Stomach smooth muscle (tissue), 2 donors: ENCODE measurements at regions not wholly inside any gene's neighbourhood (a gene's known extent, or its start where the extent isn't known, plus 50 kb on each side); places are given as distances from the start of the nearest gene placed in this dataset.

Experiments
- H3K27ac ChIP-seq: one replicate; pipeline ENCODE4 v1.7.0; 2013; ENCODE audit warnings: mild to moderate bottlenecking, low read length, inconsistent platforms
- H3K27me3 ChIP-seq, 2 donors: one replicate each; pipeline ENCODE4 v1.7.0; 2013; ENCODE audit warnings: low read length in 2 of 2; ENCODE audit not compliant: insufficient read depth in 2 of 2, control insufficient read depth in 1 of 2
- H3K36me3 ChIP-seq, 2 donors: one replicate each; pipeline ENCODE4 v1.7.0; 2013; ENCODE audit warnings: low read length in 2 of 2; ENCODE audit not compliant: control insufficient read depth in 2 of 2, insufficient read depth in 2 of 2
- H3K4me1 ChIP-seq: one replicate; pipeline ENCODE4 v1.7.0; 2013; ENCODE audit warnings: low read length; ENCODE audit not compliant: control insufficient read depth, insufficient read depth
- H3K4me3 ChIP-seq, 2 donors: one replicate each; pipeline ENCODE4 v1.7.0; 2013; ENCODE audit warnings: low read length in 2 of 2
- H3K9ac ChIP-seq, 2 donors: one replicate each; pipeline ENCODE4 v1.7.0; 2013; ENCODE audit warnings: low read length in 2 of 2, mild to moderate bottlenecking in 1 of 2
- H3K9me3 ChIP-seq, 2 donors: one replicate each; pipeline ENCODE4 v1.7.0; 2013; ENCODE audit warnings: low read length in 2 of 2; ENCODE audit not compliant: control insufficient read depth in 2 of 2
- donor health status: healthy.
- donor health status: Pancreatic carcinoma.

DNA sequence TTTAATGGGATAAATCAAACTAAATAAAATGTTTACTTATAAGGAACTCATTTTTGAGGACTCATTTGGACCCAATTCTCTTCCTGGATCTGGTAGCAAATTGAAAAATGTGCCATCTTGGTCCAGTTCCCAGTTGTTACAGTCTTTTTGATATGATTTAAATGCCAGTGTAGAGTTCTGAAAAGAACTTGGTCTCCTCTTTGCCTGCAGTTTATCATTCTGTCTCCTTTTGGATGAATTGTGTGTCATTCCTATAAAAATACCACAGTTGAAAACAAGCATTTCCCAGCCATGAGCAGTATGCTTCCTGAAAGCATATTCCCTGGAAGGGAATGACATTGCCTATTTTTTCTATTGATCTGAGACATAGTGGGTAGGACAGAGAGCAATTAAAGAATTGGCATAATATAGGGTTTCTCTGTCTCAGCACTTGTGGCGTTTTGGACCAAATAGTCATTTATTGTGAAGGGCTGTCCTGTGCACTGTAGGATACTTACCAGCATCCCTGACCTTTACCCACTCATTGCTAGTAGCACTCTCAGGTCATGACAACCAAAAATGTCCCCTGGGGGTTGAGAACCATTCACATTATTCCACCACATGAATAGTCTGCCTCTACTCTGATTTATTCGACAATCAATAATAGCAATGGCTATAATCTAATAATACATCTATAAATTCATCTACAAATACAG, 181.8 kb downstream of the NXNL2 start:
- Histone ChIP-seq H3K4me3 (no peak overlapping the region), H3K27ac (no peak overlapping the region), H3K4me1 (no peaks in the 10 kb centered on the region), H3K9ac (no peak overlapping the region), H3K9me3 (peaks cover 4 to 6% of the 10 kb centered on the region in 2 donors), H3K27me3 (no peaks in the 10 kb centered on the region), H3K36me3 (no peaks in the 10 kb centered on the region)

DNA sequence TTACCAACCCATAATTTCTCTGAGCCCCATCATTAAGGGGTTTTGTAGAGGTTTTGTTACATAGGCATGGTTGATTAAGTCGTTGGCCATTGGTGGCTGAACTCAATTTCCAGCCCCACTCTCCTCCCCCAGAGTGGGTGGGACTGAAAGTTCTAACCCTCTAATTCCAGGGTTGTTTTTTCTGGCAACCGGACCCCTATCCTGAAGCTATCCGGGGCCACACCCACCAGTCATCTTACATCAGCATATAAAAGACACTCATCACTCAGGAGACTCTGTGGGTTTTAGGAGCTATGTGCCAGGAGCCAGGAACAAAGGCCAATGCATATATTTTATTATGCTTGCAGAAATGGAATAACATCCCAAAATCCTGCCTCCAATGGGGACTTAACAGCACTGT, 186.0 kb downstream of the NXNL2 start:
- H3K9me3 ChIP-seq, result no peaks in the 10 kb centered on the region
- H3K27ac ChIP-seq, result no peak overlapping the region
- no peaks in the 10 kb centered on the region for H3K27me3 ChIP-seq
- H3K4me3 ChIP-seq, result no peak overlapping the region
- no peaks in the 10 kb centered on the region for H3K4me1 ChIP-seq
- H3K36me3 ChIP-seq, result no peaks in the 10 kb centered on the region
- no peak overlapping the region for H3K9ac ChIP-seq

DNA sequence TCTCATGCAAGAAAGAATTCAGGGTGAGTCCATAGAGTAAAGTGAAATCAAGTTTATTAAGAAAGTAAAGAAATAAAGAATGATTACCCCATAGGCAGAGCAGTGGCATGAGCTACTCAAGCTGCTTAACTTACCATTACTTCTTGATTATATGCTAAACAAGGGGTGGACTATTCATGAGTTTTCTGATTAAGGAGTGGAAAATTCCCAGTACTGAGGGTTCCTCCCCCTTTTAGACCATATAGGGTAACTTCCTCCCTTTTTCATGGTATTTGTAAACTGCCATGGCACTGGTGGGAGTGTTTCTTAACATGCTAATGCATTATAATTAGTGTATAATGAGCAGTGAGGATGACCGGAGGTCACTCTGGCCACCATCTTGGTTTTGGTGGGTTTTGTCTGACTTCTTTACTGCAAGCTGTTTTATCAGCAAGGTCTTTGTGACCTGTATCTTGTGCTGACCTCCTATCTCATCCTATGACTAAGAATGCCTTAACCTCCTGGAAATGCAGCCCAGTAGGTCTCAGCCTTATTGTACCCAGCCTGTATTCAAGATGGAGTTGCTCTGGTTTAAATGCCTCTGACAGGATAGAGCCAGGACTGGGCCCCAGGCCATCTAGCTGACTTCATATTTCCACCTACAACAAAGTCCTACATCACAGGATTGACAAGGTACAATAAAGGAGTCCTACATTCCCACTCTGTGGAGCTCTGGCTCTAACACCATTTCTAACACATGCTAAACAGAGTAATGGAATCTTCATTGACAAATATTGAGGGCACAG, 186.7 kb downstream of the NXNL2 start:
- no peak overlapping the region for H3K4me3 ChIP-seq
- no peaks in the 10 kb centered on the region for H3K4me1 ChIP-seq
- no peaks in the 10 kb centered on the region for H3K27me3 ChIP-seq
- no peaks in the 10 kb centered on the region for H3K36me3 ChIP-seq
- H3K27ac ChIP-seq, result no peak overlapping the region
- H3K9ac ChIP-seq, result no peak overlapping the region
- H3K9me3 ChIP-seq, result no peaks in the 10 kb centered on the region

DNA sequence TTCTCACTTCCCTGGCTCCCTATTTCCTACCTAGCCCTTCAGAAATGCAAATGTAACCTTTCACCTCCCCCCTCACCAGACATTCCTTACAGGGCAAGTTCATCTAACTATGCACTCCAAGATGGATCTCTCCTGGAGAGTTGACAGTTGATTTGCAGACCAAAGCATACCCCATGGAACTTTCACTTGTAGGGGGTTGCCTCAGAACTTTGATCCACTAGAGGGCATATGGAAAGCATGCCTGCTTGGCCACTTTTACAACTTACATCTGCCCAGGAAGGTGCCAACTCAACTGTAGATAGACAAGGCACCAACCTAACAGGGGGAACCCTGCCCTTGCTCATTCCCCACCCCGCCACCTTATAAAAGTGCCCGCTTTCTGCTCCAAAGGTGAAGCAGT, 187.8 kb downstream of the NXNL2 start:
- H3K4me3 ChIP-seq, result no peak overlapping the region

DNA sequence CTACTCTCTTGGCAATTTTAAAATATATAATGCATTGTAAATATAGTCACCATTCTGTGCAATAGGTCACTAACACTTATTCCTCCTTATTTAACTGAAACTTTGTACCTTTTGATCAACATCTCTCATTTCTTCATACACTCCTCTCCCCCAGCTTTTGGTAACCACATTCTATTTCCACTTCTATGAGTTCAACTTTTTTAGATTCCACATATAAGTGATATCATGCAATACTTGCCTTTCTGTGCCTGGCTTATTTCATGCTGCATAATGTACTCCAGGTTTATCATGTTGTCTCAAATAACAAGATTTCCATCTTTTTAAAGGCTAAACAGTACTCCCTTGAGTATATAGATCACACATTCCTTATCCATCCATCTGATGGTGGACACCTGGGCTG, 188.8 kb downstream of the NXNL2 start:
- H3K27ac ChIP-seq, result no peak overlapping the region
- H3K9me3 ChIP-seq, result no peaks in the 10 kb centered on the region
- no peak overlapping the region for H3K4me3 ChIP-seq
- H3K27me3 ChIP-seq, result no peaks in the 10 kb centered on the region
- H3K4me1 ChIP-seq, result no peaks in the 10 kb centered on the region
- no peaks in the 10 kb centered on the region for H3K36me3 ChIP-seq
- no peak overlapping the region for H3K9ac ChIP-seq

More for the DNA sequence above, 187.8 kb downstream of the NXNL2 start:
- H3K36me3 ChIP-seq, result no peaks in the 10 kb centered on the region
- H3K27ac ChIP-seq, result no peak overlapping the region
- no peaks in the 10 kb centered on the region for H3K27me3 ChIP-seq
- no peak overlapping the region for H3K9ac ChIP-seq
- H3K9me3 ChIP-seq, result no peaks in the 10 kb centered on the region
- no peaks in the 10 kb centered on the region for H3K4me1 ChIP-seq

DNA sequence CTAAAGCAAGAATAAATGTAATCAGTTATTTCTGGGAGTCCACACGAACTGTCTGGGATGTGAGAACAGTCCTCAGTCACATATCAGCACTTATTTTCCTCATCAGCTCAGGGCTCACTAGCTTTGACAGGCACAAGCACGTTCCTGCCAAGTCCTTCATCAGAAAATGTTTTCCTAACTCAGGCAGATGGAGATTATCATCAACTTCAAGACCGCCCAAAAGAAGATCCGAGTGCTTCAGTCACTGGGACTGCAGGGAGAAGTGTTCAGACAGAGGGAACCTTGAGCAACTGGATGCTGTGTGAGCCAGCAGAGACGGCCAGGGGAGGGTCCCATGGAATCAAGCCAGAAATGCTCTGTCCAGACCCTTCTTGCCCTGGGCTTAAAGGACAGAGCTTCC, 189.4 kb downstream of the NXNL2 start:
- no peak overlapping the region for H3K27ac ChIP-seq
- H3K4me3 ChIP-seq, result no peak overlapping the region
- H3K27me3 ChIP-seq, result no peaks in the 10 kb centered on the region
- no peaks in the 10 kb centered on the region for H3K36me3 ChIP-seq
- H3K9ac ChIP-seq, result no peak overlapping the region
- no peaks in the 10 kb centered on the region for H3K9me3 ChIP-seq
- H3K4me1 ChIP-seq, result no peaks in the 10 kb centered on the region

DNA sequence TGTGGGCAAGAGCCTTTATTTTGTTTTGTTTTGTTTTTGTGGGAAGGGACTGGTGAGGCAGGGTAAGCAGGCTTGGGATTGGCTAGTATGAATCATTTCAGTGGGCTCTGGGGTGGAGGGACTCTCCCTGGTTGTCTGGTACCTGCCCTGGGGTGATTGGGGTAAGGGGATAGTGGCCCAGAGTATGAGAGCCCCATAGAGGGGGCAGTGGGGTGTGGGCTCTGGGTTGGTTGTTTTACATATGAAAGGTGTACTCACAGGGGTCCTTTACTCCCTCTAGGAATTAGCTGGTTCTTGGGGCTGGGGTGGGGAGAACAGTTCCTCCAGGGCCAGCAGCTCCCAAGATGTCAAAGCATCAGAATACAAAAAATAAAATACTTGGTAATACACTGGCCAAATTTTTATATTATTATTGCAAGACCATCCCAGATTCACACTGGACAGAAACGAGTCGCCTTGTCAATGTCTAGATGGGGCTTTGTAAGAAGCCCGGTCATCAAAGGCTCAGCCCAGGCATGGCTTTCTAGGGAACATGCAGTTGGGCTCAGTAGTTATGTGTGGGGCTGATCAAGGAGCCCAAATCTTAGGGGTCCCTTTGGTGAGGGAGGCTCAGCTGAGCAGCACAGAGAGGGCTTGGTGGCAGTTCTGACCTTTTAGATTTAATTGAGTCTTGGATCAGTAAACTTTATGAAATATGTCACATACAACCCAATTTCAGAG, 190.5 kb downstream of the NXNL2 start:
- H3K4me3 ChIP-seq, result no peak overlapping the region
- H3K27ac ChIP-seq, result no peak overlapping the region

DNA sequence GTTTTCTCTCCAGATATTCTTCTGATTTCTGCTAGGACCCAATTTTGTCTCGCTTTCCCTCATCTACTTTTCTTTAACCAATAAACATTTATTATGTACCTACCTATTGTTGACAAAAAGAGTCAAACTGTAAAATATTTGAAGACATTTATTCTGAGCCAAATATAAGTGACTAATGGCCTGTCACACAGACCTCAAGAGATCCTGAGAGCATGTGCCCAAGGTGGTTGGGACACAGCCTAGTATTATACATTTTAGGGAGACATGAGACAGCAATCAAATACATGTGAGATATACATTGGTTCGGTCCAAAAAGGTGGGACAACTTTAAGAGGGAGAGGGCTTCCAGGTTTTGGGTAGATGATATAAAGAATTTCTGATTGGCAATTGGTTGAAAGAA, 191.8 kb downstream of the NXNL2 start:
- H3K9me3 ChIP-seq, result no peaks in the 10 kb centered on the region
- H3K36me3 ChIP-seq, result no peaks in the 10 kb centered on the region
- H3K4me3 ChIP-seq, result no peak overlapping the region
- H3K9ac ChIP-seq, result no peak overlapping the region
- H3K27ac ChIP-seq, result no peak overlapping the region
- no peaks in the 10 kb centered on the region for H3K27me3 ChIP-seq
- H3K4me1 ChIP-seq, result no peaks in the 10 kb centered on the region

More for the DNA sequence above, 190.5 kb downstream of the NXNL2 start:
- H3K36me3 ChIP-seq, result no peaks in the 10 kb centered on the region
- no peak overlapping the region for H3K9ac ChIP-seq
- H3K27me3 ChIP-seq, result no peaks in the 10 kb centered on the region
- H3K4me1 ChIP-seq, result no peaks in the 10 kb centered on the region
- no peaks in the 10 kb centered on the region for H3K9me3 ChIP-seq

DNA sequence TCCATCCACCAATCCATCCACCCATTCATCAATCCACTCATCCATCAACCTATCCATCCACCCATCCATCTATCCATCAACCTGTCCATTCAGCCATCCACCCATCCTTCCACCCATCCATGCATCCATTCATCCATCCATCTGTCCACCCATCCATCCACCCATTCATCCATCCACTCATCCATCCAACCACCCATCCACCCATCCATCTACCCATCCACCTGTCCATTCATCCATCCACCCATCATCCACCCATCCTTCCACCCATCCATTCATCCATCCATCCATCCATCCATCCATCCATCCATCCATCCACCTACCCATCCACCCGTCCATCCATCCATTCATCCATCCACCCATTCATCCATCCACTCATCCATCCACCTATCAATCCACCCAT, 195.8 kb downstream of the NXNL2 start:
- no peaks in the 10 kb centered on the region for H3K27me3 ChIP-seq
- H3K9me3 ChIP-seq, result no peaks in the 10 kb centered on the region
- no peak overlapping the region for H3K4me3 ChIP-seq
- H3K27ac ChIP-seq, result no peak overlapping the region
- no peak overlapping the region for H3K9ac ChIP-seq
- no peaks in the 10 kb centered on the region for H3K4me1 ChIP-seq
- H3K36me3 ChIP-seq, result no peaks in the 10 kb centered on the region

DNA sequence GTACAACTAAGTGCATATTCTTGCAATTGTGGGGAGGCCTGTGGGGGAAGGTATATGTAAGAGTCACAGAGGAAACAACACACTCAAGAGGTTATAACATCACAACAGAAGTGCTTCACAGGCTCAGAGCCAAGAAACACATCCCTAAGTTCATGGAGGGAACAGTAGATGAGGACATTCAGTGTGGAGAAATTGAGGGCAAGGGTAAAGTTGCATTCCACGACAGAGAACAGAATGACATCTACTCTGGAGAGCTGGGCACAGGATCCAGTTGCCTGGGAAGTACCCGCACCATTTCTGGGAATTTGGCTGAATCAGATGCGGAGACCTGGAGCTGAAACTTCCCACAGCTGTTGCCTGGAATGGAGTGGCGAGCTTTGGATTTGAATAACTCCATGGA, 197.2 kb downstream of the NXNL2 start:
- no peak overlapping the region for H3K27ac ChIP-seq

More for the DNA sequence above, 197.2 kb downstream of the NXNL2 start:
- Histone ChIP-seq H3K4me1 (no peaks in the 10 kb centered on the region), H3K4me3 (no peak overlapping the region), H3K9ac (no peak overlapping the region), H3K36me3 (no peaks in the 10 kb centered on the region), H3K9me3 (no peaks in the 10 kb centered on the region), H3K27me3 (no peaks in the 10 kb centered on the region)
